Large intestine (tissue), 3 donors: ENCODE measurements at regions not wholly inside any gene's neighbourhood (a gene's known extent, or its start where the extent isn't known, plus 50 kb on each side); places are given as distances from the start of the nearest gene placed in this dataset.

Experiments used
- DNase-seq, 2 donors: peaks; one replicate each; pipeline versions ENCODE4 v3.0.0 to v3.0.0-alpha.2; 2013
- H3K27ac ChIP-seq: one replicate; pipeline ENCODE4 v1.5.1; 2013; ENCODE audit warnings: low read length
- H3K27me3 ChIP-seq: 2 replicates; pipeline ENCODE4 v1.6.1; 2013; ENCODE audit warnings: low read length; ENCODE audit not compliant: control insufficient read depth, insufficient read depth
- H3K36me3 ChIP-seq: 2 replicates; pipeline ENCODE4 v1.6.1; 2013; ENCODE audit warnings: low read length; ENCODE audit not compliant: control insufficient read depth, insufficient read depth
- H3K4me1 ChIP-seq: one replicate; pipeline ENCODE4 v1.6.1; 2013; ENCODE audit warnings: low read length; ENCODE audit not compliant: control insufficient read depth, insufficient read depth
- H3K4me3 ChIP-seq: one replicate; pipeline ENCODE4 v1.5.1; 2013; ENCODE audit warnings: low read length
- H3K9me3 ChIP-seq: one replicate; pipeline ENCODE4 v1.6.1; 2013; ENCODE audit warnings: mild to moderate bottlenecking, low read depth, low read length, moderate library complexity; ENCODE audit not compliant: control insufficient read depth
- WGBS: methylation state at CpG from one replicate; pipeline ENCODE4 v1.1.5; 2013; ENCODE audit warnings: low lambda C conversion rate; ENCODE audit not compliant: insufficient coverage; 5-methylcytosine and 5-hydroxymethylcytosine counted together

GRCh38 chr16:79980650-79981521 is 380.3 kb upstream of the MAF start:
- Histone ChIP-seq H3K27me3 (no peaks in the 10 kb centered on the region), H3K9me3 (no peaks in the 10 kb centered on the region), H3K4me1 (no peaks in the 10 kb centered on the region), H3K36me3 (no peaks in the 10 kb centered on the region), H3K4me3 (no peak overlapping the region), H3K27ac (no peak overlapping the region)
- WGBS = no CpG with 5 or more reads among the region's 11 CpGs
- DNase-seq = no peak

- WGBS = no CpG with 5 or more reads among the region's 9 CpGs
- H3K4me1 ChIP-seq = no peaks in the 10 kb centered on the region
- H3K27me3 ChIP-seq = no peaks in the 10 kb centered on the region
- no peak overlapping the region for H3K4me3 ChIP-seq
- H3K36me3 ChIP-seq = no peaks in the 10 kb centered on the region
- DNase-seq = no peak
- no peaks in the 10 kb centered on the region for H3K9me3 ChIP-seq
- H3K27ac ChIP-seq = no peak overlapping the region
Measured at GRCh38 chr16:79977940-79978836, 377.7 kb upstream of the MAF start.

DNA sequence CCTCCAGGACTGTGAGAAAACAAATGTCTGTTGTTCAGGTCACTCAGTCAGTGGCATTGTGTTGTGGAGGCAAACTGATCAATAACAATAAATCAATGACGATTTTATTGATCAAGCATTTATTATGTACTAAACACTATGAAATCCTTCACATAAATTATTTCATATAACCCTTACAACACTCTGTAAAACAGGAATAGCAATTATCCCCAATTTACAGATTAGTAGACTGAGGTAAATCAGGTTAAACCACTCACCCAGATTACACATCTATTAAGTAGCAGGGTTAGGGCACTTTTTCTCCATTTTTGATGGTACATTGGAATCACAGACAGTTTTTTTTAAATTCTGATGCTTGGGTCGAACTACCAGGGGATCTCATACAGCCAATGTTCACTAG is 372.8 kb upstream of the MAF start:
- Histone ChIP-seq H3K4me3 (no peak overlapping the region), H3K27ac (no peak overlapping the region), H3K36me3 (no peaks in the 10 kb centered on the region), H3K4me1 (peaks cover 8% of the 10 kb centered on the region), H3K27me3 (no peaks in the 10 kb centered on the region), H3K9me3 (no peaks in the 10 kb centered on the region)
- WGBS = 67% methylated on average over 1 of the region's 2 CpGs
- DNase-seq = no peak

- 100% methylated on average over 2 of the region's 4 CpGs for WGBS
- H3K27ac ChIP-seq = no peak overlapping the region
- H3K36me3 ChIP-seq = no peaks in the 10 kb centered on the region
- no peaks in the 10 kb centered on the region for H3K27me3 ChIP-seq
- no peaks in the 10 kb centered on the region for H3K9me3 ChIP-seq
- H3K4me3 ChIP-seq = no peak overlapping the region
- no peak for DNase-seq
- peaks cover 8% of the 10 kb centered on the region for H3K4me1 ChIP-seq
Measured at GRCh38 chr16:79972053-79972704, 371.6 kb upstream of the MAF start.

- no peak for DNase-seq
- Histone ChIP-seq H3K9me3 (no peaks in the 10 kb centered on the region), H3K27me3 (no peaks in the 10 kb centered on the region), H3K27ac (peak overlapping the region; percentile 73), H3K4me3 (no peak overlapping the region), H3K36me3 (no peaks in the 10 kb centered on the region), H3K4me1 (peaks cover 8% of the 10 kb centered on the region)
Measured at GRCh38 chr16:79971237-79971572, 370.7 kb upstream of the MAF start.

DNA sequence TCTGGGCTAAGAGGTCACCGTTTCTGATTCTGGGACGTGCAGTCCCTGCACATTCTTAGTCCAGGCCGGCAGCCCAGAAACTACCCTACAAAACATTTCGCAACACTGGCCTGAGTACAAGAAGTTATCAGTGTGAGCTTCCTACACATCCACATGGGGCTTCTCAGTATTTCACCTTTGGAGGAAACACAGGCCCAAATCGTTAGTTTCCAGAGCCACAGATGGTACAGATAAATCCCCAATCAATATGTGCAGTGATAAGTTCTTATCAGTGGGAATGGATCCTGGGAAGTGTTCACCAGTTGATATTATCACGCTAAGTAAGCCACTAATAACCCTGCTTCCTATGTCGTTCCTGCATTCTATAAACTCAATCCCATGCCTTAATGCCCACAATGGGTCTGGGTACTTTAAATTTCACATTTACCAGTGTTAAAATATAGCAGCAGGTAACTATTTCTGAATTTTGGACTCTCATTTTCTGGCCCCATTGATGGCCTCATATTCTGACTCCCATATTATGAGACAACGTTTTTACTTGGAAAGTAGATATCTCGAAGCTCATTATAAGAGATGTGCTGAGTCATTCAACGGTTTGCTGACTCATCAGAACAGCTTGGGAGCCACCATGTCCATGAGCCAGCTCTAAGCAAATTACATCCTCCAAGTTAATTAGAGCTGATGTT is 370.2 kb upstream of the MAF start:
- H3K4me1 ChIP-seq = peaks cover 8% of the 10 kb centered on the region
- DNase-seq = peak; percentile 79 to 83
- no peaks in the 10 kb centered on the region for H3K9me3 ChIP-seq
- H3K36me3 ChIP-seq = no peaks in the 10 kb centered on the region
- H3K4me3 ChIP-seq = no peak overlapping the region
- H3K27ac ChIP-seq = peak overlapping the region; percentile 73
- H3K27me3 ChIP-seq = no peaks in the 10 kb centered on the region
- 67% methylated on average over 2 of the region's 10 CpGs for whole genome bisulfite sequencing

DNA sequence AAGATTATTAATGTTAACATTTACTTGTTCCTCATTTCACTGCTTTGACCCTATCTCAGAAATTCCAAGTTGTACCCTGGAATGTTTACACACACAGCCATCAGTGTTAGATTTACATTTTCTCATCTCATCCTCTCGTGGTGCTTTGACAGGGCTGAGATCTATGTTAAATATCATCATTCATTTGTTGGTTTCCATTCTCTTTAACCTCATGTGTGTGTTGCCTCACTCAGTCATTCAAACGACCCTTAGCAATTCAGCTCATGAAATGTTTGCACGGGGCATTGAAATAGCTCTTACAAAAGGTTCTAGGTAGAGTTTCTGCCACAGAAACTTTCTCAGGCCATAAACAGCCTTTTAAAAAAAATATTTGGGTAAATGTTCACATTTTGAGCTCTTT is 369.6 kb upstream of the MAF start:
- Histone ChIP-seq H3K4me3 (no peak overlapping the region), H3K27ac (peak overlapping the region; percentile 73), H3K4me1 (peaks cover 8% of the 10 kb centered on the region), H3K36me3 (no peaks in the 10 kb centered on the region), H3K9me3 (no peaks in the 10 kb centered on the region), H3K27me3 (no peaks in the 10 kb centered on the region)
- no CpG with 5 or more reads among the region's 3 CpGs for WGBS
- no peak for DNase-seq

DNA sequence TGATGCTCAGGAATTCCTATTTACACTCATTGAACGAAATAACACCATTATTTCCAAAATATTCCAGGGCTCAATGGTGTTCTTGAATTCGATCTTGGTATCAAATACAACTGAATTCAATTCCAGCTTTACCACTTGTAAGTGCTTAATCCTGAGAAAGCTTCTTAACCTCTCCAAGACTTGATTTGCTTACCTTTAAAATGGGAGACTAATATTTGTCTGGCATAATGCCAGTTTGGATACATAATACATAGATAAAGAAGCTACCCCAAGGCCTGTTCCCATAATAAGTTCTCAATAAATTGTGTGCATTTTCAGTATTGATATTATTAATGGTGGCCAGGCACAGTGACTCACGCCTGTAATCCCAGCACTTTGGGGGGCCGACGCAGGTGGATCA is 368.9 kb upstream of the MAF start:
- Histone ChIP-seq H3K4me1 (peaks cover 8% of the 10 kb centered on the region), H3K27me3 (no peaks in the 10 kb centered on the region), H3K36me3 (no peaks in the 10 kb centered on the region), H3K27ac (peak overlapping the region; percentile 73), H3K9me3 (no peaks in the 10 kb centered on the region), H3K4me3 (no peak overlapping the region)
- no peak for DNase-seq
- 100% methylated on average over 3 of the region's 5 CpGs for WGBS

DNA sequence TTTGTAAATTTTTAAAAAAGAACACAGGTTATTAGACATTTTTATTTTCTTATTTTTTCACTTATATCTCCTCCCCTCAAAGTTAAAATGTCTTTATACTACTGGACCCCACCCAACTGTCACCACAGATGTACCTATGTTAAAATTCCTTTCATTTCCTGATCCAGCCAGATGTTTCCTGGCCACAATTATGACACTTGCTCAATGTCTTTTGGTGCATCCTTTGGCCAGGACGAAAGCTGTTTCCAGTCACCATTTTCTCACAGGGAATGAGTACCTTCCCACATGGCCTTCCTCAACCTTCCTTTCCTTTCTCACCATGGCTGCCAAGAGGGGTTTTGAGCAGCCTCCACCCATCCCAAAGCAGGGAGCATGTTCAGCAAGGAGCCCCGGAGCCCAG is 365.7 kb upstream of the MAF start:
- no peak for DNase-seq
- no peaks in the 10 kb centered on the region for H3K27me3 ChIP-seq
- no peaks in the 10 kb centered on the region for H3K9me3 ChIP-seq
- WGBS = no CpG with 5 or more reads among the region's 2 CpGs
- peaks cover 8% of the 10 kb centered on the region for H3K4me1 ChIP-seq
- no peak overlapping the region for H3K4me3 ChIP-seq
- H3K27ac ChIP-seq = no peak overlapping the region
- H3K36me3 ChIP-seq = no peaks in the 10 kb centered on the region

DNA sequence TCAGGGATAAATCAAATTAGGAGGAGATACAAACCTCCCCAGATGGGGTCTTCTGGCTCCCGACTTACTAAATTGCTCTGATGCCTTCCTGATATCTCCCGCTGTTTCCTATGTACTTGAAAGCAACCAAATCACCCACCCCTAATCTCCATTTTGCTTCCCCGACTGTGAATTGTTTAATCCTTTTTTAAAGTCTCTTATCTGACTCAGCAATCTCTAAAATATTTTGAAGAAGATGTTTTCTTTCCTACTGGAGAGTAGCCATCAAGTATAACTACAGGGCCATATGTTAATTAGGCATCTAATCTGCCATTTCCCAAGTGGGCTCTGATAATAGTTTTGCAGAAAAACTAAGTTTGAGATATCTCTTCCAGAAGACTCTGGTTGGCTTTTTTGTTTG is 365.2 kb upstream of the MAF start:
- no peak for DNase-seq
- Histone ChIP-seq H3K4me1 (peaks cover 6% of the 10 kb centered on the region), H3K27ac (no peak overlapping the region), H3K9me3 (no peaks in the 10 kb centered on the region), H3K4me3 (no peak overlapping the region), H3K27me3 (no peaks in the 10 kb centered on the region), H3K36me3 (no peaks in the 10 kb centered on the region)
- 80% methylated on average over 2 of the region's 3 CpGs for WGBS
